K562 (cell line): ENCODE measurements at regions not wholly inside any gene's neighbourhood (a gene's known extent, or its start where the extent isn't known, plus 50 kb on each side); places are given as distances from the start of the nearest gene placed in this dataset.

ENCODE experiments used
- KLF13 ChIP-seq: fragments of 450-650 bp; IDR thresholded peaks from 2 replicates; pipeline ENCODE4 v1.6.1; 2016; ENCODE audit warnings: missing genetic modification characterization, low read depth, mild to moderate bottlenecking, missing compliant biosample characterization, moderate library complexity, borderline replicate concordance
- RFX5 ChIP-seq: IDR thresholded peaks from 2 replicates; pipeline ENCODE4 v1.6.1; 2011; ENCODE audit warnings: low read depth, mild to moderate bottlenecking, improper control_type of control experiment, low read length
- TAF7 ChIP-seq: fragments of 450-650 bp; IDR thresholded peaks from 2 replicates; pipeline ENCODE4 v1.6.1; 2016; ENCODE audit warnings: missing genetic modification characterization, missing compliant biosample characterization
- TF ChIP-seq, protein P1 (sequence below), 2 experiments: fragments of 450-650 bp; formaldehyde crosslinking in 1 of 2; IDR thresholded peaks; 2 replicates each; pipeline versions ENCODE4 v1.4.0 to v1.6.1; 2014 to 2020; ENCODE audit warnings: mild to moderate bottlenecking in 2 of 2, borderline replicate concordance in 1 of 2, low read depth in 1 of 2

DNA sequence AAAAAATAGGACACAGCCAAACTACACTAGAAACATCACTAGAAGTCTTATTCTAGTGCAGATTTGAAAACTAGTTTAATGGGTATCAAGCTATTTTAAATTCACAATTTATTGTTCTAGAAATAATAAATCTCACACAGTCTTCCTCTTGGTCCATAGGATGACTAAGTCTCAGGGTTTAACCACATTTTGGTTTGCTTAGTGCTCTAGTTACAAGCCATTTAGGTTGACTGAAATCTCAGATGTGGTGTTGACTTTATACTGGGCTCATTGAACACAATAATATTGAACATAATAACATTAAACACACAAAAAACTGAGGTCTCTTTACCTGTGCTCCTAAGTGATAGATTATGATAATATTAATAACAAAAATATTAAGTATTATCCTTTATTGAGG lies 760.3 kb upstream of the CCDC179 start:
- TF ChIP-seq TAF7 (no peak), KLF13 (tag) (no peak), RFX5 (no peak)
- TF ChIP-seq, protein P1, sequence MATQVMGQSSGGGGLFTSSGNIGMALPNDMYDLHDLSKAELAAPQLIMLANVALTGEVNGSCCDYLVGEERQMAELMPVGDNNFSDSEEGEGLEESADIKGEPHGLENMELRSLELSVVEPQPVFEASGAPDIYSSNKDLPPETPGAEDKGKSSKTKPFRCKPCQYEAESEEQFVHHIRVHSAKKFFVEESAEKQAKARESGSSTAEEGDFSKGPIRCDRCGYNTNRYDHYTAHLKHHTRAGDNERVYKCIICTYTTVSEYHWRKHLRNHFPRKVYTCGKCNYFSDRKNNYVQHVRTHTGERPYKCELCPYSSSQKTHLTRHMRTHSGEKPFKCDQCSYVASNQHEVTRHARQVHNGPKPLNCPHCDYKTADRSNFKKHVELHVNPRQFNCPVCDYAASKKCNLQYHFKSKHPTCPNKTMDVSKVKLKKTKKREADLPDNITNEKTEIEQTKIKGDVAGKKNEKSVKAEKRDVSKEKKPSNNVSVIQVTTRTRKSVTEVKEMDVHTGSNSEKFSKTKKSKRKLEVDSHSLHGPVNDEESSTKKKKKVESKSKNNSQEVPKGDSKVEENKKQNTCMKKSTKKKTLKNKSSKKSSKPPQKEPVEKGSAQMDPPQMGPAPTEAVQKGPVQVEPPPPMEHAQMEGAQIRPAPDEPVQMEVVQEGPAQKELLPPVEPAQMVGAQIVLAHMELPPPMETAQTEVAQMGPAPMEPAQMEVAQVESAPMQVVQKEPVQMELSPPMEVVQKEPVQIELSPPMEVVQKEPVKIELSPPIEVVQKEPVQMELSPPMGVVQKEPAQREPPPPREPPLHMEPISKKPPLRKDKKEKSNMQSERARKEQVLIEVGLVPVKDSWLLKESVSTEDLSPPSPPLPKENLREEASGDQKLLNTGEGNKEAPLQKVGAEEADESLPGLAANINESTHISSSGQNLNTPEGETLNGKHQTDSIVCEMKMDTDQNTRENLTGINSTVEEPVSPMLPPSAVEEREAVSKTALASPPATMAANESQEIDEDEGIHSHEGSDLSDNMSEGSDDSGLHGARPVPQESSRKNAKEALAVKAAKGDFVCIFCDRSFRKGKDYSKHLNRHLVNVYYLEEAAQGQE (IDR thresholded peaks at IDR 0.05; ENCODE audit: borderline replicate concordance), result no peak
- TF ChIP-seq, protein P1 (CRISPR knock-in tag; IDR thresholded peaks at IDR 0.05; ENCODE audit: low read depth), result no peak
